Transverse colon (tissue), 4 donors: ENCODE measurements at regions not wholly inside any gene's neighbourhood (a gene's known extent, or its start where the extent isn't known, plus 50 kb on each side); places are given as distances from the start of the nearest gene placed in this dataset.

ENCODE experiments used
- DNase-seq: peaks from one replicate; pipeline ENCODE4 v3.0.0-alpha.2; 2019
- H3K27ac ChIP-seq, 4 donors: fragments of 200-600 bp; sonication (generic); 2 replicates each; pipeline ENCODE4 v1.5.1; 2016 to 2018; ENCODE audit warnings: inconsistent platforms in 4 of 4
- H3K27me3 ChIP-seq: fragments of 200-600 bp; sonication (generic); 2 replicates; pipeline ENCODE4 v1.5.1; 2017; ENCODE audit warnings: inconsistent platforms
- H3K36me3 ChIP-seq, 4 donors: fragments of 200-600 bp; sonication (generic); 2 replicates each; pipeline ENCODE4 v1.5.1; 2017 to 2019; ENCODE audit warnings: inconsistent platforms in 4 of 4
- H3K4me1 ChIP-seq, 4 donors: fragments of 200-600 bp; sonication (generic); 2 replicates each; pipeline ENCODE4 v1.5.1; 2017 to 2020; ENCODE audit warnings: inconsistent platforms in 4 of 4
- H3K4me3 ChIP-seq, 4 donors: fragments of 200-600 bp; sonication (generic); 1 replicate in 1 of 4; 2 replicates in 3 of 4; pipeline versions ENCODE4 v1.5.1 to v1.6.1; 2017 to 2019; ENCODE audit warnings: inconsistent platforms in 4 of 4
- H3K9me3 ChIP-seq, 2 donors: fragments of 200-600 bp; sonication (generic); 2 replicates each; pipeline ENCODE4 v1.5.1; 2017 to 2019; ENCODE audit warnings: inconsistent platforms in 2 of 2
- CTCF ChIP-seq, 5 experiments: fragments of 200-600 bp in 3 of 5; fragments of 450-650 bp in 2 of 5; sonication (generic) in 3 of 5; IDR thresholded peaks; 1 replicate in 2 of 5; 2 replicates in 3 of 5; pipeline ENCODE4 v1.5.1; 2016 to 2017; ENCODE audit warnings: antibody characterized with exemption in 5 of 5, inconsistent platforms in 3 of 5, mild to moderate bottlenecking in 2 of 5, moderate library complexity in 1 of 5
- EP300 ChIP-seq: sonication (generic); formaldehyde crosslinking; IDR thresholded peaks from one replicate; pipeline ENCODE4 v1.6.1; 2017; ENCODE audit warnings: antibody characterized with exemption, low read depth
- POLR2A ChIP-seq: fragments of 450-650 bp; IDR thresholded peaks from one replicate; pipeline ENCODE4 v1.6.1; 2016; ENCODE audit warnings: antibody characterized with exemption, mild to moderate bottlenecking, moderate library complexity
- POLR2AphosphoS5 ChIP-seq, 3 donors: sonication (generic); formaldehyde crosslinking; IDR thresholded peaks; one replicate each; pipeline ENCODE4 v1.6.1; 2016; ENCODE audit warnings: antibody characterized with exemption in 3 of 3
- WGBS, 2 donors: methylation state at CpG; one replicate each; pipeline ENCODE4 v1.1.5; 2018; ENCODE audit warnings: low coverage in 1 of 2; 5-methylcytosine and 5-hydroxymethylcytosine counted together
- in situ Hi-C, 4 donors: fragments of 200-750 bp; cut with MboI; loops; one replicate each; pipeline versions ENCODE4 v1.15.0 to v1.15.1; 2017; ENCODE audit warnings: low sequenced_read_pairs in 3 of 4, low pct_ligation_motif_present in 1 of 4, low pct_unique_long_range_greater_than_20kb in 1 of 4
- intact Hi-C: fragments of 100-400 bp; cut with DNase I; formaldehyde crosslinking; loops from one replicate; pipeline ENCODE4 v1.15.1; 2023; ENCODE audit warnings: low total_unique reads

- H3K36me3 ChIP-seq = no peaks in the 10 kb centered on the region
- no peak for TF ChIP-seq EP300
- no peak for TF ChIP-seq POLR2A
- TF ChIP-seq CTCF (IDR thresholded peaks at IDR 0.05) = no peak
- no peak for TF ChIP-seq POLR2AphosphoS5 (IDR thresholded peaks at IDR 0.05)
- H3K27me3 ChIP-seq = no peaks in the 10 kb centered on the region
- no peak overlapping the region for H3K4me3 ChIP-seq
- WGBS, 2 donors = 86 to 87% methylated on average over 1 of the region's 1 CpG
- in situ Hi-C loops = no loop called here
- no peak for DNase-seq
- H3K9me3 ChIP-seq = no peaks in the 10 kb centered on the region
- H3K4me1 ChIP-seq = no peaks in the 10 kb centered on the region
- intact Hi-C loops = no loop called here
- H3K27ac ChIP-seq = no peak overlapping the region
Measured at GRCh38 chr18:2256577-2256976, 314.7 kb downstream of the METTL4 start.

GRCh38 chr18:2258954-2259353 lies 312.4 kb downstream of the METTL4 start:
- Histone ChIP-seq H3K4me1 (no peaks in the 10 kb centered on the region), H3K27me3 (no peaks in the 10 kb centered on the region), H3K4me3 (no peak overlapping the region), H3K9me3 (no peaks in the 10 kb centered on the region), H3K27ac (no peak overlapping the region), H3K36me3 (no peaks in the 10 kb centered on the region)
- 46 to 51% methylated on average over 6 of the region's 6 CpGs for WGBS, 2 donors
- TF ChIP-seq EP300 = no peak
- no peak for TF ChIP-seq CTCF (IDR thresholded peaks at IDR 0.05)
- no peak for TF ChIP-seq POLR2A
- TF ChIP-seq POLR2AphosphoS5 (IDR thresholded peaks at IDR 0.05) = no peak
- in situ Hi-C loops (no loop called here), intact Hi-C loops (no loop called here)
- DNase-seq = no peak

- H3K9me3 ChIP-seq = no peaks in the 10 kb centered on the region
Measured at GRCh38 chr18:2263303-2263890, 307.9 kb downstream of the METTL4 start.

GRCh38 chr18:2274613-2275012 lies 296.7 kb downstream of the METTL4 start:
- H3K27me3 ChIP-seq = no peaks in the 10 kb centered on the region
- no peak overlapping the region for H3K27ac ChIP-seq
- no peak for DNase-seq
- TF ChIP-seq POLR2AphosphoS5 (IDR thresholded peaks at IDR 0.05) (no peak), POLR2A (no peak), EP300 (no peak), CTCF (IDR thresholded peaks at IDR 0.05) (no peak)
- 69 to 77% methylated on average over 2 of the region's 2 CpGs for WGBS, 2 donors
- H3K4me1 ChIP-seq = no peaks in the 10 kb centered on the region
- intact Hi-C loops (no loop called here), in situ Hi-C loops (no loop called here)
- no peaks in the 10 kb centered on the region for H3K36me3 ChIP-seq
- no peaks in the 10 kb centered on the region for H3K9me3 ChIP-seq
- no peak overlapping the region for H3K4me3 ChIP-seq

More at GRCh38 chr18:2263303-2263890, 307.9 kb downstream of the METTL4 start:
- no peaks in the 10 kb centered on the region for H3K4me1 ChIP-seq
- DNase-seq = no peak
- intact Hi-C loops (no loop called here), in situ Hi-C loops (no loop called here)
- WGBS, 2 donors = 90% methylated on average over 8 of the region's 8 CpGs; no CpG with 5 or more reads in 1 of the 2 donors
- H3K4me3 ChIP-seq = no peak overlapping the region
- TF ChIP-seq POLR2AphosphoS5 (IDR thresholded peaks at IDR 0.05) (no peak), EP300 (no peak), CTCF (IDR thresholded peaks at IDR 0.05) (no peak), POLR2A (no peak)
- H3K27ac ChIP-seq = no peak overlapping the region
- no peaks in the 10 kb centered on the region for H3K36me3 ChIP-seq
- no peaks in the 10 kb centered on the region for H3K27me3 ChIP-seq
